WTC11 (cell line): ENCODE measurements at regions not wholly inside any gene's neighbourhood (a gene's known extent, or its start where the extent isn't known, plus 50 kb on each side); places are given as distances from the start of the nearest gene placed in this dataset.

Experiments
- ATAC-seq: fragments of 200-7000 bp; cut with Tn5 transposase; 2 replicates; pipeline ENCODE4 v1.10.0; 2021; ENCODE audit warnings: mild to moderate bottlenecking, moderate library complexity
- CTCF ChIA-PET: fragments of 300-600 bp; sonication (Branson Sonifier 250); formaldehyde crosslinking; loops from one replicate; lab custom pipeline; 2021; ENCODE audit warnings: antibody characterized with exemption; lab: Charles Lee
- POLR2A ChIA-PET: fragments of 350-600 bp; sonication (Branson Sonifier 250); formaldehyde crosslinking; loops from one replicate; lab custom pipeline; 2021; ENCODE audit warnings: antibody characterized with exemption; lab: Charles Lee
- DNase-seq: peaks from one replicate; pipeline ENCODE4 v3.0.0; 2021; ENCODE audit warnings: low spot score
- H3K27ac Mint-ChIP-seq: 2 replicates; pipeline ENCODE4 v1.8.0; 2021; ENCODE audit warnings: mixed read lengths
- H3K27me3 Mint-ChIP-seq: 2 replicates; pipeline ENCODE4 v1.8.0; 2021; ENCODE audit warnings: low read depth, mild to moderate bottlenecking, moderate library complexity, mixed read lengths
- H3K36me3 Mint-ChIP-seq: 2 replicates; pipeline ENCODE4 v1.8.0; 2021; ENCODE audit warnings: mixed read lengths
- H3K4me1 Mint-ChIP-seq: 2 replicates; pipeline ENCODE4 v1.8.0; 2022; ENCODE audit warnings: mixed read lengths
- H3K4me3 Mint-ChIP-seq: 2 replicates; pipeline ENCODE4 v1.8.0; 2021; ENCODE audit warnings: mild to moderate bottlenecking, moderate library complexity, mixed read lengths
- H3K9me3 Mint-ChIP-seq: 2 replicates; pipeline ENCODE4 v1.8.0; 2021; ENCODE audit warnings: mixed read lengths
- AR ChIP-seq: fragments of 250-450 bp; sonication (Bioruptor Pico); IDR thresholded peaks from 2 replicates; pipeline ENCODE4 v1.9.0; 2021; ENCODE audit warnings: mild to moderate bottlenecking
- ARID4B ChIP-seq: sonication (generic); formaldehyde crosslinking; IDR thresholded peaks from 2 replicates; pipeline ENCODE4 v1.8.0; 2023; ENCODE audit warnings: missing genetic modification reagents, mild to moderate bottlenecking, borderline replicate concordance
- ELF4 ChIP-seq: sonication (generic); formaldehyde crosslinking; IDR thresholded peaks from 2 replicates; pipeline ENCODE4 v1.8.1; 2022; ENCODE audit warnings: low read depth, mild to moderate bottlenecking, moderate library complexity, missing genetic modification reagents
- ETV6 ChIP-seq: sonication (generic); formaldehyde crosslinking; IDR thresholded peaks from 2 replicates; pipeline ENCODE4 v1.8.1; 2022; ENCODE audit warnings: mild to moderate bottlenecking, missing genetic modification reagents
- FOXJ3 ChIP-seq: sonication (generic); formaldehyde crosslinking; IDR thresholded peaks from 2 replicates; pipeline ENCODE4 v1.9.0; 2021; ENCODE audit warnings: missing genetic modification reagents, mild to moderate bottlenecking, borderline replicate concordance
- GABPB1 ChIP-seq: sonication (generic); formaldehyde crosslinking; IDR thresholded peaks from 2 replicates; pipeline ENCODE4 v1.8.1; 2023; ENCODE audit warnings: mild to moderate bottlenecking, missing genetic modification reagents
- JUN ChIP-seq: sonication (generic); formaldehyde crosslinking; IDR thresholded peaks from 2 replicates; pipeline ENCODE4 v1.8.0; 2023; ENCODE audit warnings: mild to moderate bottlenecking, missing genetic modification reagents
- MXD4 ChIP-seq: fragments of 250-450 bp; sonication (Bioruptor Pico); IDR thresholded peaks from 2 replicates; pipeline ENCODE4 v1.8.0; 2021; ENCODE audit warnings: mild to moderate bottlenecking, moderate library complexity, borderline replicate concordance
- NFATC4 ChIP-seq: fragments of 250-450 bp; sonication (Bioruptor Pico); IDR thresholded peaks from 2 replicates; pipeline ENCODE4 v1.9.0; 2021; ENCODE audit warnings: mild to moderate bottlenecking
- NFYB ChIP-seq: sonication (generic); formaldehyde crosslinking; conservative IDR thresholded peaks from 2 replicates; pipeline ENCODE4 v1.8.0; 2022; ENCODE audit warnings: low read depth, missing genetic modification reagents
- RORB ChIP-seq: fragments of 250-450 bp; sonication (Bioruptor Pico); IDR thresholded peaks from 2 replicates; pipeline ENCODE4 v1.9.0; 2021; ENCODE audit warnings: mild to moderate bottlenecking
- SMAD3 ChIP-seq: sonication (generic); formaldehyde crosslinking; IDR thresholded peaks from 2 replicates; pipeline ENCODE4 v1.8.0; 2022; ENCODE audit warnings: missing genetic modification reagents, mild to moderate bottlenecking, borderline replicate concordance
- SMAD4 ChIP-seq: sonication (generic); formaldehyde crosslinking; IDR thresholded peaks from 2 replicates; pipeline ENCODE4 v1.8.0; 2022; ENCODE audit warnings: mild to moderate bottlenecking, missing genetic modification reagents
- TEAD1 ChIP-seq: sonication (generic); formaldehyde crosslinking; IDR thresholded peaks from 2 replicates; pipeline ENCODE4 v1.8.0; 2022; ENCODE audit warnings: mild to moderate bottlenecking, missing genetic modification reagents
- TEAD4 ChIP-seq: sonication (generic); formaldehyde crosslinking; IDR thresholded peaks from 2 replicates; pipeline ENCODE4 v1.8.0; 2022; ENCODE audit warnings: mild to moderate bottlenecking, missing genetic modification reagents
- USF1 ChIP-seq: sonication (generic); formaldehyde crosslinking; IDR thresholded peaks from 2 replicates; pipeline ENCODE4 v1.8.0; 2022; ENCODE audit warnings: mild to moderate bottlenecking, missing genetic modification reagents
- ZBTB43 ChIP-seq: sonication (generic); formaldehyde crosslinking; IDR thresholded peaks from 2 replicates; pipeline ENCODE4 v1.8.1; 2023; ENCODE audit warnings: mild to moderate bottlenecking, missing genetic modification reagents
- ZNF317 ChIP-seq: sonication (generic); formaldehyde crosslinking; IDR thresholded peaks from 2 replicates; pipeline ENCODE4 v1.8.1; 2023; ENCODE audit warnings: low read depth, mild to moderate bottlenecking, moderate library complexity, missing genetic modification reagents, borderline replicate concordance
- ZNF512 ChIP-seq: sonication (generic); formaldehyde crosslinking; IDR thresholded peaks from 2 replicates; pipeline ENCODE4 v1.8.1; 2022; ENCODE audit warnings: missing genetic modification reagents, borderline replicate concordance
- ZSCAN18 ChIP-seq: fragments of 250-450 bp; sonication (Bioruptor Pico); IDR thresholded peaks from 2 replicates; pipeline ENCODE4 v2.1.2; 2022; ENCODE audit warnings: mild to moderate bottlenecking, moderate library complexity

GRCh38 chr4:18439311-18439710 is 417.8 kb upstream of the LCORL start (continued):
- no peak for TF ChIP-seq USF1
- TF ChIP-seq, all 79 proteins: peak for 0

- no peaks in the 10 kb centered on the region for H3K27me3 Mint-ChIP-seq
Observed at GRCh38 chr4:18435781-18436180, 414.2 kb upstream of the LCORL start.

GRCh38 chr4:18422685-18423084 is 401.1 kb upstream of the LCORL start:
- no peak overlapping the region for H3K27ac Mint-ChIP-seq
- ChIA-PET CTCF (no interaction called here), POLR2A (no interaction called here)
- no peaks in the 10 kb centered on the region for H3K27me3 Mint-ChIP-seq
- H3K9me3 Mint-ChIP-seq: peaks cover 7% of the 10 kb centered on the region
- no peak overlapping the region for H3K4me3 Mint-ChIP-seq
- no peaks in the 10 kb centered on the region for H3K4me1 Mint-ChIP-seq
- no peak for DNase-seq
- no peaks in the 10 kb centered on the region for H3K36me3 Mint-ChIP-seq
- no peak for ATAC-seq
- TF ChIP-seq JUN (CRISPR knock-in tag): no peak
- no peak for TF ChIP-seq ZBTB43 (CRISPR knock-in tag)
- no peak for TF ChIP-seq SMAD3 (CRISPR knock-in tag)
- TF ChIP-seq NFYB (CRISPR knock-in tag): no peak
- no peak for TF ChIP-seq ZSCAN18 (CRISPR knock-in tag)
- TF ChIP-seq RORB (CRISPR knock-in tag): no peak
- TF ChIP-seq SMAD4 (CRISPR knock-in tag): no peak
- TF ChIP-seq ETV6 (CRISPR knock-in tag): no peak
- no peak for TF ChIP-seq FOXJ3 (CRISPR knock-in tag)
- TF ChIP-seq ARID4B (CRISPR knock-in tag): no peak
- TF ChIP-seq GABPB1: no peak
- no peak for TF ChIP-seq ELF4
- no peak for TF ChIP-seq TEAD4 (CRISPR knock-in tag)
- no peak for TF ChIP-seq TEAD1 (CRISPR knock-in tag)
- no peak for TF ChIP-seq MXD4
- TF ChIP-seq AR (CRISPR knock-in tag): no peak
- TF ChIP-seq ZNF317 (CRISPR knock-in tag): no peak

More at GRCh38 chr4:18435781-18436180, 414.2 kb upstream of the LCORL start:
- Mint-ChIP-seq H3K27ac (no peak overlapping the region), H3K9me3 (no peaks in the 10 kb centered on the region), H3K4me3 (no peak overlapping the region), H3K4me1 (peaks cover 5% of the 10 kb centered on the region), H3K36me3 (no peaks in the 10 kb centered on the region)
- DNase-seq (no peak), ATAC-seq (no peak)
- ChIA-PET CTCF (no interaction called here), POLR2A (no interaction called here)
- TF ChIP-seq NFATC4 (CRISPR knock-in tag): no peak
- no peak for TF ChIP-seq ZNF512 (CRISPR knock-in tag)
- no peak for TF ChIP-seq ZNF317 (CRISPR knock-in tag)
